Sigmoid colon (tissue), 6 donors: ENCODE measurements at regions not wholly inside any gene's neighbourhood (a gene's known extent, or its start where the extent isn't known, plus 50 kb on each side); places are given as distances from the start of the nearest gene placed in this dataset.

ENCODE experiments used
- DNase-seq: peaks from one replicate; pipeline ENCODE4 v3.0.0-alpha.2; 2019
- H3K27ac ChIP-seq, 4 donors: fragments of 200-600 bp; sonication (generic); one replicate each; pipeline ENCODE4 v1.5.1; 2016 to 2019; ENCODE audit warnings: mild to moderate bottlenecking in 1 of 4
- H3K27me3 ChIP-seq, 3 donors: fragments of 200-600 bp; sonication (generic); one replicate each; pipeline ENCODE4 v1.5.1; 2019; ENCODE audit warnings: mild to moderate bottlenecking in 1 of 3
- H3K36me3 ChIP-seq, 4 donors: fragments of 200-600 bp; sonication (generic); one replicate each; pipeline ENCODE4 v1.5.1; 2016 to 2019
- H3K4me1 ChIP-seq, 4 donors: fragments of 200-600 bp; sonication (generic); one replicate each; pipeline ENCODE4 v1.5.1; 2017 to 2019
- H3K4me3 ChIP-seq, 4 donors: fragments of 200-600 bp; sonication (generic); one replicate each; pipeline ENCODE4 v1.5.1; 2017 to 2019; ENCODE audit warnings: mild to moderate bottlenecking in 2 of 4, moderate library complexity in 1 of 4
- H3K9me3 ChIP-seq, 4 donors: fragments of 200-600 bp in 3 of 4; sonication (generic) in 3 of 4; one replicate each; pipeline versions ENCODE4 v1.5.1 to v1.6.1; 2013 to 2019
- CTCF ChIP-seq, 4 experiments: fragments of 450-650 bp in 3 of 4; fragments of 200-600 bp in 1 of 4; IDR thresholded peaks; one replicate each; pipeline ENCODE4 v1.5.1; 2016 to 2019; ENCODE audit warnings: antibody characterized with exemption in 4 of 4, mild to moderate bottlenecking in 3 of 4, moderate library complexity in 2 of 4
- EP300 ChIP-seq, 4 donors: sonication (generic); formaldehyde crosslinking; IDR thresholded peaks; one replicate each; pipeline ENCODE4 v1.6.1; 2017; ENCODE audit warnings: antibody characterized with exemption in 4 of 4
- POLR2A ChIP-seq, 2 donors: fragments of 450-650 bp; IDR thresholded peaks; one replicate each; pipeline ENCODE4 v1.6.1; 2016; ENCODE audit warnings: antibody characterized with exemption in 2 of 2, mild to moderate bottlenecking in 2 of 2, moderate library complexity in 2 of 2
- POLR2AphosphoS5 ChIP-seq, 4 donors: sonication (generic); formaldehyde crosslinking; IDR thresholded peaks; one replicate each; pipeline ENCODE4 v1.6.1; 2017; ENCODE audit warnings: antibody characterized with exemption in 4 of 4
- WGBS, 2 donors: extraction: QIAGEN DNeasy Blood & Tissue Kit; methylation state at CpG; one replicate each; pipeline ENCODE4 v1.1.7; 2013; 5-methylcytosine and 5-hydroxymethylcytosine counted together
- intact Hi-C: fragments of 100-400 bp; cut with DNase I; formaldehyde crosslinking; loops from one replicate; pipeline ENCODE4 v1.15.1; 2023
- donor health status: healthy with polysubstance abuse.
- donor health status: healthy.

GRCh38 chr10:21071001-21071673, 174.0 kb upstream of the NEBL start:
- H3K9me3 ChIP-seq: no peaks in the 10 kb centered on the region
- intact Hi-C loops: no loop called here

GRCh38 chr10:21069929-21070700, 173.0 kb upstream of the NEBL start:
- H3K36me3 ChIP-seq: no peaks in the 10 kb centered on the region
- no peak overlapping the region for H3K27ac ChIP-seq
- DNase-seq: no peak
- no peak for TF ChIP-seq CTCF (IDR thresholded peaks at IDR 0.05)
- no peak for TF ChIP-seq POLR2A (IDR thresholded peaks at IDR 0.05)
- no peak for TF ChIP-seq POLR2AphosphoS5 (IDR thresholded peaks at IDR 0.05)
- TF ChIP-seq EP300 (IDR thresholded peaks at IDR 0.05): no peak
- H3K9me3 ChIP-seq: no peaks in the 10 kb centered on the region
- WGBS, 2 donors: 74 to 78% methylated on average over 10 of the region's 10 CpGs
- no peak overlapping the region for H3K4me3 ChIP-seq
- intact Hi-C loops: no loop called here
- H3K27me3 ChIP-seq: no peaks in the 10 kb centered on the region
- H3K4me1 ChIP-seq: no peaks in the 10 kb centered on the region

More at GRCh38 chr10:21071001-21071673, 174.0 kb upstream of the NEBL start:
- no peak for DNase-seq
- no peak overlapping the region for H3K27ac ChIP-seq
- no peak overlapping the region for H3K4me3 ChIP-seq
- no peaks in the 10 kb centered on the region for H3K4me1 ChIP-seq
- TF ChIP-seq POLR2AphosphoS5 (IDR thresholded peaks at IDR 0.05) (no peak), EP300 (IDR thresholded peaks at IDR 0.05) (no peak), POLR2A (IDR thresholded peaks at IDR 0.05) (no peak), CTCF (IDR thresholded peaks at IDR 0.05) (no peak)
- WGBS, 2 donors: 82 to 84% methylated on average over 3 of the region's 3 CpGs
- H3K27me3 ChIP-seq: no peaks in the 10 kb centered on the region
- no peaks in the 10 kb centered on the region for H3K36me3 ChIP-seq

- H3K27ac ChIP-seq: no peak overlapping the region
- no peaks in the 10 kb centered on the region for H3K4me1 ChIP-seq
- no peaks in the 10 kb centered on the region for H3K27me3 ChIP-seq
- whole genome bisulfite sequencing, 2 donors: 79 to 87% methylated on average over 5 of the region's 5 CpGs
- no peaks in the 10 kb centered on the region for H3K9me3 ChIP-seq
- TF ChIP-seq POLR2AphosphoS5 (IDR thresholded peaks at IDR 0.05) (no peak), EP300 (IDR thresholded peaks at IDR 0.05) (no peak), POLR2A (IDR thresholded peaks at IDR 0.05) (no peak), CTCF (IDR thresholded peaks at IDR 0.05) (no peak)
- DNase-seq: no peak
- intact Hi-C loops: no loop called here
- H3K36me3 ChIP-seq: no peaks in the 10 kb centered on the region
- no peak overlapping the region for H3K4me3 ChIP-seq
These were observed 172.2 kb upstream of the NEBL start for GRCh38 chr10:21069278-21069677.

GRCh38 chr10:21068026-21068656, 171.0 kb upstream of the NEBL start:
- Histone ChIP-seq H3K36me3 (no peaks in the 10 kb centered on the region), H3K4me1 (no peaks in the 10 kb centered on the region), H3K27me3 (no peaks in the 10 kb centered on the region), H3K9me3 (no peaks in the 10 kb centered on the region), H3K27ac (no peak overlapping the region), H3K4me3 (no peak overlapping the region)
- no peak for DNase-seq
- intact Hi-C loops: no loop called here
- 83 to 84% methylated on average over 3 of the region's 3 CpGs for WGBS, 2 donors
- no peak for TF ChIP-seq POLR2A (IDR thresholded peaks at IDR 0.05)
- TF ChIP-seq POLR2AphosphoS5 (IDR thresholded peaks at IDR 0.05): no peak

- Histone ChIP-seq H3K4me1 (no peaks in the 10 kb centered on the region), H3K36me3 (no peaks in the 10 kb centered on the region), H3K4me3 (no peak overlapping the region), H3K27ac (no peak overlapping the region), H3K9me3 (no peaks in the 10 kb centered on the region), H3K27me3 (no peaks in the 10 kb centered on the region)
- TF ChIP-seq POLR2A (IDR thresholded peaks at IDR 0.05): no peak
- TF ChIP-seq EP300 (IDR thresholded peaks at IDR 0.05): no peak
- TF ChIP-seq CTCF (IDR thresholded peaks at IDR 0.05): no peak
- TF ChIP-seq POLR2AphosphoS5 (IDR thresholded peaks at IDR 0.05): no peak
- no peak for DNase-seq
- WGBS, 2 donors: 89 to 93% methylated on average over 2 of the region's 2 CpGs
- intact Hi-C loops: no loop called here
These were observed 168.6 kb upstream of the NEBL start for GRCh38 chr10:21065621-21066248.
